ENCODE measurements at regions not wholly inside any gene's neighbourhood (a gene's known extent, or its start where the extent isn't known, plus 50 kb on each side); places are given as distances from the start of the nearest gene placed in this dataset.

DNA sequence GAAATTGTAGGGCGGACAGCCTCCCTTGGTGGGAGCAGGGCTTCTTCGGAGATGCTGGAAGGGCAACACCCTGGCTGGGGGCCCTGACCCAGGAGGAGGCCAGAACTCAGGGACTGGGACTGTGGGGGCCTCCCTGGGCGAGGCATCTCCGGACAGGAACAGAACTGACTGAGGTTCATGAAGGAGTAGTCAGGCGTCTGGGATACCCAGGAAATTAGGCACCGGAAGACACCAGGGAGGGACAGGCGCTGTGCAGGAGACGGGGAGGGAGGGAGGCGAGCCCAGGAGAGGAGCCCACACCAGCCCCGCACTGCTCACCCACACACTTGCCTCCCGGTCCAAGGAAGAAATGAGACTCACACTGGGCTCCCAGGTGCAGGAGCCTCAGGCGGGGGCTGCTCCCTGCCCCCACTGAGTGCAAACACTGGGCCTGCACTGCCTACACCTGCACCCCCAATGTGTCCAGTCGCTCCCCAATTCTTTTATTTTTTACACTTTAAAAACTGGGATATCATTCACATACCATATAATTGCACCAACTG, 262.6 kb upstream of the SFSWAP start:
- ChIA-PET CTCF (no interaction called here), POLR2A (no interaction called here)
- no peak overlapping the region for H3K27ac Mint-ChIP-seq
- no peak overlapping the region for H3K4me3 Mint-ChIP-seq
- peaks cover 3% of the 10 kb centered on the region for H3K27me3 Mint-ChIP-seq
- intact Hi-C loops (cut with DNase I, micrococcal nuclease): no loop called here
- no peak for DNase-seq
- ATAC-seq: no peak
- no peaks in the 10 kb centered on the region for H3K36me3 Mint-ChIP-seq (ENCODE audit: low read depth)
- H3K4me1 Mint-ChIP-seq: no peaks in the 10 kb centered on the region
- H3K9me3 Mint-ChIP-seq (ENCODE audit: low read depth): peaks cover 9% of the 10 kb centered on the region

DNA sequence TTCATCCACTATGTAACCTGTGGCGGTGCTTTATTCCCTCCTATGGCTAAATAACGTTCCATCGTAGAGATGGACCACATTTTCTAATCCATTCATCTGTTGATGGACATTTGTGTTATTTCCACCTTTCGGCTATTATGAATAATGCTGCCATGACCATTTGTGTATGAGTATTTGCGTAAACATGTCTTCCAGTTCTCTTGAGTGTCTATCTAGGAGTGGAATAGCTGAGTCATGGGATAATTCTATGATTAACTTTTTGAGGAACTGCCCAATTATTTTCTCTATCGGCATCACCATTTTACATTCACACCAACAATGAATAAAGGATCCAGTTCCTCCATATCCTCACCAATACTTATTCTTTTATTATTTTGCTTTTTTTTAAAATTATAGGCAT, 261.9 kb upstream of the SFSWAP start:
- intact Hi-C loops (cut with DNase I, micrococcal nuclease): no loop called here
- H3K36me3 Mint-ChIP-seq (ENCODE audit: low read depth): no peaks in the 10 kb centered on the region
- DNase-seq (no peak), ATAC-seq (no peak)
- H3K4me3 Mint-ChIP-seq: no peak overlapping the region
- peaks cover 9% of the 10 kb centered on the region for H3K9me3 Mint-ChIP-seq (ENCODE audit: low read depth)
- H3K27me3 Mint-ChIP-seq: peaks cover 3% of the 10 kb centered on the region
- no peak overlapping the region for H3K27ac Mint-ChIP-seq
- ChIA-PET POLR2A (no interaction called here), CTCF (no interaction called here)
- H3K4me1 Mint-ChIP-seq: no peaks in the 10 kb centered on the region

DNA sequence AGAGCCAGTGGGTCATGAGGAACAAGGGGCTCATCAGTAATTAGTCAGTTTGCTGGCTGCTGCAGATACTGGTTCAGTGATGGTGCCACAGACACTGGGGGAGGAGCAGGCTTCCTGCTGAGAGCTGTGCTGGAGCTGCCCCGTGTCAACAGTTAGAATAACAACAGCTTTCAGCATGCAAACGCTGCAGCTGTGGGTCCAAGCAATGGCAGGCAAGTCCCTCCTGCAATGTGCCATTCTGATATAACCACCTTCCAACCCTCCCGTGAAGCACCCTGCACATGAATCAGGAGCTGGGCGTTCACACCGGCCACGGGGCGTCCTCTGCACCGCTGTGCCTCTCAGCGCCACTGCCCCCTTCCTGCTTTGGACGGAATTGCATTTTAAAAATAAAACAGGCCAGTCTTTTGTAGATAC, 258.4 kb upstream of the SFSWAP start:
- H3K4me3 Mint-ChIP-seq: no peak overlapping the region
- DNase-seq: peak; percentile 54
- CTCF ChIA-PET: interaction anchor here (0.7 to 1.0 kb wide), 4 partner anchors 9 to 536 kb away, joined by 3 read pairs; no protein-coding TSS in a partner anchor

DNA sequence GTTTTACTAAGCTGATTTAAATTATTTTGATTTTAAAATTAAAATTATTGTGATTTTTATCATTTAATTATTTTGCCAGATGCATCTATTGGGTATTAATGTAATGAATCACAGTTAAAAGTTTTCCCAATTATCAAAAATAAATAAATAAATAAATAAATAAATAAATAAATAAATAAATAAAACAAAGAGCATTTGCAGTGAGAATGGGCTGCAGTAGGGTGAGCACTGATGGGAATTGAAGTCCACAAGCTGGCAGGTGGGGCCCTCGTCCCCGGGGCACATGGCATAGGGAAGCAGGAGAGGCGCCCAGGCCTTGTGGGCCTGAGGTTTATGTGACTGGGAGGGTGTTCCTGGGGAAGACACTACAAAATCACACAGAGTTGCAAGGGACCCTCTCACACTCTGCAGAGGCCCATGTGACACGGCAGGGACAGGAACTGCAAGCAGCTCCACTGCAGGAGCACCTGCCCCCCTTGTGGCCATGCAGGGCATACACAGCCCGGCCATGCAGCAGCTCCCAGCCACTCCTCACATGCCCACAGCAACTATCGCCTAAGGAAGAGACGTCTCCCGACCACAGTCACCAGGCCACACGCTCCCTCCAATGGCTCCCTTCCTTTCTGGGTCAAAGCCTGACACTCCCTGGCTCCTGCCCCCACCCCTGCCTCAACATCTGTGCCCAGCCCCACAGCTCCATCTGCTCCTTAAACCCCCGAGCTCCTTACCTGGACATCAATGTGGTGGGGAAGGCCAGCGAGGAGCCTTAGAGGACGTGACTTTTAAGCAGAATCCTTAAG, 256.3 kb upstream of the SFSWAP start:
- intact Hi-C loops (cut with DNase I, micrococcal nuclease): loop anchor here (1.0 to 5.0 kb wide), 2 partner anchors 347 to 350 kb away; no protein-coding TSS in a partner anchor
- H3K27me3 Mint-ChIP-seq: peaks cover 5% of the 10 kb centered on the region
- ChIA-PET POLR2A (no interaction called here), CTCF (interaction anchor here (0.5 to 2.4 kb wide), 9 partner anchors 9 to 562 kb away, joined by 3 to 18 read pairs (median 4); no protein-coding TSS in a partner anchor)
- DNase-seq (peak; percentile 81), ATAC-seq (peak; percentile 99)
- H3K36me3 Mint-ChIP-seq (ENCODE audit: low read depth): no peaks in the 10 kb centered on the region
- H3K9me3 Mint-ChIP-seq (ENCODE audit: low read depth): peaks cover 9% of the 10 kb centered on the region
- H3K27ac Mint-ChIP-seq: no peak overlapping the region
- peaks cover 2% of the 10 kb centered on the region for H3K4me1 Mint-ChIP-seq
- no peak overlapping the region for H3K4me3 Mint-ChIP-seq

More for the DNA sequence above, 258.4 kb upstream of the SFSWAP start:
- H3K27me3 Mint-ChIP-seq: peaks cover 3% of the 10 kb centered on the region
- intact Hi-C loops (cut with DNase I, micrococcal nuclease): loop anchor here (2.0 to 5.0 kb wide), 2 partner anchors 345 to 536 kb away; no protein-coding TSS in a partner anchor
- no peaks in the 10 kb centered on the region for H3K36me3 Mint-ChIP-seq (ENCODE audit: low read depth)
- H3K4me1 Mint-ChIP-seq: peaks cover 2% of the 10 kb centered on the region
- peaks cover 9% of the 10 kb centered on the region for H3K9me3 Mint-ChIP-seq (ENCODE audit: low read depth)
- POLR2A ChIA-PET: no interaction called here
- H3K27ac Mint-ChIP-seq: no peak overlapping the region
- peak; percentile 52 for ATAC-seq

DNA sequence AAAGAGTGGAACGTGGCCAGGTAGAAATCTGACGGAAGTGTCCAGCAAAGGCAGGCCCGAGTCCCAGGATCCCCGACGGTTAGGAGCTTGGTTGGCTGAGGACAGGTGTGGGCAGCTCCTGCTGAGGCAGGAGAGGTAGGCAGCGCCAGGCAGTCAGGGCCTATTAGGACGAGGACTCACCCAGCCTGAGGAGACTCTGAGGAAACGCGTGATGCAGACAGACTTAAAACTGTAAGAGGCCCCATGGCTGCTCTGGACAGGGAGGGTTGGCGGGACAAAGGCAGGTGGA, 255.7 kb upstream of the SFSWAP start:
- intact Hi-C loops (cut with DNase I, micrococcal nuclease): no loop called here
- Mint-ChIP-seq H3K27ac (no peak overlapping the region), H3K36me3 (ENCODE audit: low read depth) (no peaks in the 10 kb centered on the region), H3K27me3 (peaks cover 5% of the 10 kb centered on the region), H3K9me3 (ENCODE audit: low read depth) (peaks cover 9% of the 10 kb centered on the region), H3K4me1 (peaks cover 2% of the 10 kb centered on the region), H3K4me3 (no peak overlapping the region)
- CTCF ChIA-PET: interaction anchor here (0.5 to 2.4 kb wide), 7 partner anchors 8 to 562 kb away, joined by 3 to 18 read pairs (median 4); no protein-coding TSS in a partner anchor
- no peak for ATAC-seq
- DNase-seq: no peak
- POLR2A ChIA-PET: no interaction called here

DNA sequence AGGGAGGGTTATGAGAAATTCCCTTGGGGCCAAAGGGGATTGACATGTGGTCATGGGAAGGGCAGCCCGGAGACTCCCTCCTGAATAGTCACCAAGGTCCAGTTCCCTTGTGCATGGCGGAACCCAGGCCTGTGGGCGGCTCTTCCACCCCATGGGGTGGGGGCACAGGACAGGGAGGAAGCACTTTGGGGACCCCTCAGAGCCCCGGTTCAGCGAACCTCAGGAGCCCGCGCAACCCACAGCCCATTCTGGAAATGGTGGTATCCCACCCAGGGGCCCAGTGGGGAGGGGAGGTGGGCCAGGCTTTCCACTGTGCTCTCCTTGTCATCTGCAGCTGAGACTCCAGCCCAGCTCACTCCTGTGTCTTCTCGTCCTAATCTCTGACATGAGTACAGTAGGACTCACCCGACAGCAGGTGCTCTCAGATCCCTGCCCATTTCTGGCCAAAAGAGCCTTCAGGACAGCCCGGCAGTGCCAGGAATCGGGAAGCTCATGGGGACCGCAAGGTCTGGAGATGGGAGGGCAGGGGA, 255.2 kb upstream of the SFSWAP start:
- ChIA-PET CTCF (interaction anchor here (0.5 to 2.4 kb wide), 7 partner anchors 8 to 350 kb away, joined by 3 to 18 read pairs (median 3); no protein-coding TSS in a partner anchor), POLR2A (no interaction called here)
- no peak overlapping the region for H3K27ac Mint-ChIP-seq
- intact Hi-C loops (cut with DNase I, micrococcal nuclease): no loop called here
- H3K4me1 Mint-ChIP-seq: peaks cover 2% of the 10 kb centered on the region
- ATAC-seq (no peak), DNase-seq (no peak)
- no peak overlapping the region for H3K4me3 Mint-ChIP-seq
- peaks cover 7% of the 10 kb centered on the region for H3K27me3 Mint-ChIP-seq
- peaks cover 9% of the 10 kb centered on the region for H3K9me3 Mint-ChIP-seq (ENCODE audit: low read depth)
- H3K36me3 Mint-ChIP-seq (ENCODE audit: low read depth): no peaks in the 10 kb centered on the region

DNA sequence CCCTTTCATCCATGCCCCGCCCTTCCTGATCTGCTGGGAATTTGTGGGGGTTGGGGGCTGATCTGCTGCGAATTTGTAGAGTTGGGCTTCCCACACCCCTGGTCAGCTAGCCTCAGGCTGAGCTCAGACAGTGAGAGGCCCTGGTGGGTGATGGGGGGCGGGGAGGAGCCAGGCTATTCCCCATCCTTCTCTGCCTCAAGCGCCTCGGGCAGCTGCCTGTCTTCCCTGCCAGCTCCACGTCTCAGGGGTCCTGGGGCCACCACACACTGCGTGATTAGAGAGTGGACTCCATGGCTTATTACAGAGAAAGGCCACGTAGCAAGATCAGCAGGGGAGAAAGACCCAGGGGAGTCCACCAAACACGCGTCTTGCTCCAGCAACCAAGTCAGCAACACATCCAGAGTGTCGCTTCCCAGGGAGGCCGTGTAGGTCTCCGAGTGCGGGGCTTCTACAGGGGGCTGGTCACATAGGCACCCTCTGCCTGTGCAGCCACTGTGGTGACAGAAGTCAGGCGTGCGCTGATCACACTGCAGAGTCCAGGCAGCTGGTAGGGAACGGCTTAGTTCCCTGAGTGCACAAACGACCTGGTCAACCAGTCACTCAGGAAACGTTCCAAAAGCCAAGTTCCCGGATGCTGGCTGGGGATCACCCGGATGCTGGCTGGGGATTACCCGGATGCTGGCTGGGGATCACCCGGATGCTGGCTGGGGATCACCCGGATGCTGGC, 254.4 kb upstream of the SFSWAP start:
- Mint-ChIP-seq H3K27ac (no peak overlapping the region), H3K36me3 (ENCODE audit: low read depth) (no peaks in the 10 kb centered on the region), H3K27me3 (peaks cover 7% of the 10 kb centered on the region), H3K4me3 (no peak overlapping the region), H3K4me1 (peaks cover 2% of the 10 kb centered on the region), H3K9me3 (ENCODE audit: low read depth) (peaks cover 6% of the 10 kb centered on the region)
- DNase-seq (no peak), ATAC-seq (no peak)
- ChIA-PET POLR2A (no interaction called here), CTCF (interaction anchor here (0.8 kb wide), 1 partner anchor 344 kb away, joined by 3 read pairs; no protein-coding TSS in a partner anchor)
- intact Hi-C loops (cut with DNase I, micrococcal nuclease): no loop called here

DNA sequence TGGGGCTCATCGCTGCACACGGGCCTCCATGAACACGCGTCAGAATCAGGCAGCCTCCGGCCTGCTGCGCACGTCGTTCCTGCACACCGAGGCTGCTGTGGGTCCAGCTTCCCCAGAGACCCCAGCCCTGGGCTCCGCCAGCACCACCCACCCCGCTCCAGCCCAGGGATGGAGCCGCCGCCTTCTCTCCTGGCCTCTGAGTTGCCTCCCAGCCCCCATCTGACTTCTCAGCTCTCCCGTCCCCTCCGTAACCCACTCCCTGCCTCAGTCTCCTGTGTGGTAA, 253.9 kb upstream of the SFSWAP start:
- H3K27ac Mint-ChIP-seq: no peak overlapping the region
- peaks cover 2% of the 10 kb centered on the region for H3K4me1 Mint-ChIP-seq
- H3K36me3 Mint-ChIP-seq (ENCODE audit: low read depth): no peaks in the 10 kb centered on the region
- no peak for DNase-seq
- ChIA-PET POLR2A (no interaction called here), CTCF (no interaction called here)
- no peak for ATAC-seq
- H3K9me3 Mint-ChIP-seq (ENCODE audit: low read depth): peaks cover 2% of the 10 kb centered on the region
- H3K4me3 Mint-ChIP-seq: no peak overlapping the region
- H3K27me3 Mint-ChIP-seq: peaks cover 7% of the 10 kb centered on the region
- intact Hi-C loops (cut with DNase I, micrococcal nuclease): no loop called here

DNA sequence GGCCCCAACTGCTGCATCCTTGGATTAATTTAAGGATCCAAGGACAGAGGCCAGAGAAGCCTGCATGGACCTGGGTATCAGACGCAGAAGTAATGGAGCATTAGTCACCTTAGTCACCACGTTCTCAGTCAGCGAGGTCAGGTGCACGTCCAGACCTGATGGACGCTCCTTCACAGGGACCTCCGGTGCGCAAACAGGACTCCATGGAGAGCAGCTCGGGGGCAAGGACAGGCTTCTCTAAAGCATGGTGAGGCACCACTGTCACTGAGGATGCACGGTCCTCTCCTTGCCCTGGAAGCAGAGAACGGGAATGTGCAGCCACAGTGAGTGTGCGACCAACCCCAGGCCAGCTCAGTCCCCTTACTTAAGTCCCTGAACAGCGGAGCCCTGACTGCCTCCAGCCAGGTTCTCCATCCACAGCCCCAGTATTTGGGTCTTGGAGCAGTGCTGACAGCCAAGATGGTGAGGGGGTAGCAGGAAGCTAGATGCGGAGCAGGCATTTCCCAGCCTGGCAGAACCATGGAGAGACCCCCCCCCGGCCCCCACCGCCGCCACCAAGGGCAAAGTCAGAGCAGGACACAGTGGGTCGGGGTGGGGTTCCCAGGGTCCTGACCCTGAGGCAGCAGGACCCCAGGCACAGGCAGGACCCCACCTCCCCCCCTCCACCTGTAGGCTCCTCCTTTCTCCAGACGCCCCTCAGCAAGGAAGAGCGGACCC, 253.4 kb upstream of the SFSWAP start:
- POLR2A ChIA-PET: no interaction called here
- DNase-seq: no peak
- peaks cover 2% of the 10 kb centered on the region for H3K4me1 Mint-ChIP-seq
- peaks cover 7% of the 10 kb centered on the region for H3K27me3 Mint-ChIP-seq
- H3K27ac Mint-ChIP-seq: no peak overlapping the region
- CTCF ChIA-PET: no interaction called here
- H3K4me3 Mint-ChIP-seq: no peak overlapping the region
- intact Hi-C loops (cut with DNase I, micrococcal nuclease): no loop called here
- no peaks in the 10 kb centered on the region for H3K9me3 Mint-ChIP-seq (ENCODE audit: low read depth)
- ATAC-seq: no peak
- H3K36me3 Mint-ChIP-seq (ENCODE audit: low read depth): no peaks in the 10 kb centered on the region

DNA sequence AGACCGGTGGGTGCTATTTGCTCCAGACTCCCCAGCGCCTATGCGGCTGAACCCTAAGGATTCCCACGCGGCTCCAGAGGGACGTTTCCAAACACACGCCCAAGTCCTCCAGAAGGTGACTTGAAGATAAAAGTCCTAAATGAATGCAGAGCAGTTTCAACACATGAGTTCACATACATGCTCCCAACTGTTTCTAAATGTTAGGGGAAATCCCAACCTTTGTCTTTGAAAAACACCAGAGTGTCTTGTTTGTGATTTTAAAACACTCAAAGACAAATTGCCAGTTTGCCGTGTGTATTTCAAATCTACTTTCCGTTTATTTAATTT, 252.9 kb upstream of the SFSWAP start:
- H3K4me1 Mint-ChIP-seq: peaks cover 2% of the 10 kb centered on the region
- H3K27ac Mint-ChIP-seq: no peak overlapping the region
- no peak for DNase-seq
- ChIA-PET CTCF (no interaction called here), POLR2A (no interaction called here)
- no peak for ATAC-seq
- H3K36me3 Mint-ChIP-seq (ENCODE audit: low read depth): no peaks in the 10 kb centered on the region
- no peaks in the 10 kb centered on the region for H3K9me3 Mint-ChIP-seq (ENCODE audit: low read depth)
- intact Hi-C loops (cut with DNase I, micrococcal nuclease): no loop called here
- H3K4me3 Mint-ChIP-seq: no peak overlapping the region
- H3K27me3 Mint-ChIP-seq: peaks cover 7% of the 10 kb centered on the region

DNA sequence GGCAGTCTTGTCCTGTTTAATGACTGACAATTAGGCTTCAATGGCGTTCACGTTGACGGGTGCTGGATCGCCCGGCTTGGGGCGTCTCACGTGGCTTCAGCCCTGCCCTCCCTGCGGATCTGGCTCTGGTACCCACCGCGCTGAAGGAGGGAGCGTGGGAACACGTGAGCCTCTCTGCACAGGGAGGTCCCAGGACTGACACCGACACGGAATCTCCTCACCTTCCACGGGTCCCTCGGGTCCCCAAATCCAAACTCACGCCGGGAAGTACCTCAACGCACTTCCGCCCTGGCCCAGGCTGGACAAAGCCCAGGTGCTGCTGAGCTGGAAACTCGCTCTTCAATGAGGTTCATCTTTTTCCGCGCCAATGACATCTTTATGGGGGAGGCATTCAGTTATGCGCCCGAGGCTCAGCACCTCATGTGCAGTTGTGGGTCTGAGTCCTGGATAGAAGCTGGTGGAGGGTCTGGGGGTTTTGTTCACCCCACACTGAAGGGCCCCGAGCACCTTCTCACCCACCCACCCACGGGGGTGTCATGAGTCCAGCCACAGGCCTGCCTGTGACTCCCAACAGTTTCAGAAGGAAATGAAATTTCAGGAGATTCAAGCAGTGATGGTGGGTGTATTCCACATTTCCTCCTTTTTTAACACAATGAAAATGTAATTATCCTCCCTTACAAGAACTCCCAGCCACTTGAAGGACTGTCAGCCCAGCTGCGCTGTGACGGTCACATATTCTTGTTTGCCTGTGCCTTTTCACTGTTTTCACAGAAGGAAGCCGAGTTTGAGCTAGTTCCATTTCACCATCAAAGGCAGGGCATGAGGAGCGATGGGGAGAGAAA, 251.7 kb upstream of the SFSWAP start:
- Mint-ChIP-seq H3K9me3 (ENCODE audit: low read depth) (no peaks in the 10 kb centered on the region), H3K27me3 (peaks cover 9% of the 10 kb centered on the region), H3K4me3 (no peak overlapping the region), H3K36me3 (ENCODE audit: low read depth) (no peaks in the 10 kb centered on the region), H3K27ac (no peak overlapping the region), H3K4me1 (peaks cover 2% of the 10 kb centered on the region)
- intact Hi-C loops (cut with DNase I, micrococcal nuclease): no loop called here
- ATAC-seq: no peak
- no peak for DNase-seq
- ChIA-PET POLR2A (no interaction called here), CTCF (interaction anchor here (0.7 kb wide), 1 partner anchor 224 kb away, joined by 3 read pairs; no protein-coding TSS in a partner anchor)
